Colon (tissue), 2 donors: ENCODE measurements at regions not wholly inside any gene's neighbourhood (a gene's known extent, or its start where the extent isn't known, plus 50 kb on each side); places are given as distances from the start of the nearest gene placed in this dataset.
"Not testable (repeated sequence)": the region's sequence is repeated elsewhere in the genome, so short reads cannot be mapped to it uniquely, and the experiment has no call there.

Experiments
- FAIRE-seq: peaks from 2 replicates; lab custom pipeline; 2012; peaks lifted over from hg19 to GRCh38; lab: Jason Lieb, UNC
- donor health status: control.
- donor health status: control.

- no peak for FAIRE-seq
Observed at GRCh38 chr2:215260097-215260677, 51.7 kb upstream of the ATIC start.

DNA sequence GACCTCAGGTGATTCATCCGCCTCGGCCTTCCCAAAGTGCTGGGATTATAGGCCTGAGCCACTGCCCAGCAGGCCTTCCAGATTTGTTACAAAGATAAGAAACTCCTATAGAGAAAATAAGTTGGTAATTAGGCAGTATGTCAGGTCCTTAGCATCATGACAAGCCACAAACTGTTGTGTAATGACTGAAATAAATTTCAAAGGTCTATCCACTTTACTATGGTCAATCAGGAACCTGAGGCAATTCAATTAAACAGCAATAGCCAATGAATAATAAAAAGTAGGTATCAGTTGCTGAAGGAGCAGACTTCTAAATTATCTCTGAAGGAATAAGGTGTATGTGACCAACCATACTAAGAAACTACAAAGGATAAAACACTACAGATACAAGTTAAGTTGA lies 62.4 kb upstream of the ATIC start:
- no peak for FAIRE-seq

- not testable (repeated sequence) for FAIRE-seq
Observed at GRCh38 chr2:215245919-215246318, 65.9 kb upstream of the ATIC start.

- FAIRE-seq, result no peak
Observed at GRCh38 chr2:215241791-215242305, 70.0 kb upstream of the ATIC start.

DNA sequence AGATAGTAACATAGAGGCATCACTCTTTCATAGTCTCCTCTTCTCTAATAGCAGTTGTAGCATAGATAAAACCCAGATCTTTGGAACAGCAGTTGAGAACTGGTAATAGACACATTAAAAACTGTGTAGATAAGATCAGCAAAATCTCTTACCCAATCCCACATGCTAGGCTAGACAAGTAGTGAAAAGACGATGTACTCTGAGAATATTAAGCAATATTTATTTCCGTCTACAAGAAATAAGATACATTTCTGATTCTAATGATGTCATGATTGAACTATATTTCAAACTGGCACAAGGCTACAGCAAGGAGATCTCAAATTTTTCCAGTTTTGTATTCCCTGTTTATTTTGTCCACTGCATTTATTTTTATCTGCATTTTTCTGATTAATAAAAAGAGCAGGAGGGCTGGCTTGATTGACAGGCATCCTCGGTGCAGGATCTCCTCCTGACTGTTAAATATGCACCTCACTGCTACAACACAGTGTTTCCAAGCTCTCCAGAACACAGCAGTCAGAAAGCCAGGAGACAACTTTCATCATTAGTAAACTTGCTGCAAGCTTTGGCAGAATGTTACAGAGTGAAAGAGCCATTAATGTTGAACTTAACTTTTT lies 73.3 kb upstream of the ATIC start:
- FAIRE-seq, result no peak

- no peak for FAIRE-seq
Observed at GRCh38 chr2:215236131-215236530, 75.7 kb upstream of the ATIC start.

DNA sequence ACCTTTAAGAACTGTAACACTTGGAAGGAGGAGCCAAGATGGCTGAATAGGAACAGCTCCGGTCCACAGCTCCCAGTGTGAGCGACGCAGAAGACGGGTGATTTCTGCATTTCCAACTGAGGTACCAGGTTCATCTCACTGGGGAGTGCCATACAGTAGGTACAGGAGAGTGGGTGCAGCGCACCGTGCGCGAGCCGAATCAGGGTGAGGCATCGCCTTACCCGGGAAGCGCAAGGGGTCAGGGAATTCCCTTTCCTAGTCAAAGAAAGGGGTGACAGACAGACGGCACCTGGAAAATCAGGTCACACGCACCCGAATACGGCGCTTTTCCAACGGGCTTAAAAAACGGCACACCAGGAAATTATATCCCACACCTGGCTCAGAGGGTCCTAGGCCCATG lies 81.8 kb upstream of the ABCA12 start:
- not testable (repeated sequence) for FAIRE-seq

GRCh38 chr2:215218587-215219577 lies 80.5 kb upstream of the ABCA12 start:
- FAIRE-seq, result no peak

DNA sequence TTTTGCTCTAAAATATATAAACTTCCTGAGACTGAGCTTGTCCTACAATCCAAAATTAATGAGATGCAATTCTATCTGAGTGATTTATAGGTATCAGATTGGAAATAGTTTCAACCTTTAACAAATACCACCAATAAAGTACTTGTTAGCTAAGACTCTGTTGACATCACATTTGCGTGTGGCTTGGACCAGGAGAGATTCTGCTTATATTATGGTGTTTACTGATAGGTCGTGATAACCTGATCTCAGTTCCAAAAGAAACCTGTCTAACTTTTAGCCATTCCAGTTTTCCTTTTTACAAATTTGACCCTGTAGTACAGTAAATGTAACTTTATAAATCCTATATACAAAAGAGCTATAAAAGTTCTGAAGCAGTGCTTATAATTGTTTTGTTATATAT lies 78.4 kb upstream of the ABCA12 start:
- FAIRE-seq, result no peak

DNA sequence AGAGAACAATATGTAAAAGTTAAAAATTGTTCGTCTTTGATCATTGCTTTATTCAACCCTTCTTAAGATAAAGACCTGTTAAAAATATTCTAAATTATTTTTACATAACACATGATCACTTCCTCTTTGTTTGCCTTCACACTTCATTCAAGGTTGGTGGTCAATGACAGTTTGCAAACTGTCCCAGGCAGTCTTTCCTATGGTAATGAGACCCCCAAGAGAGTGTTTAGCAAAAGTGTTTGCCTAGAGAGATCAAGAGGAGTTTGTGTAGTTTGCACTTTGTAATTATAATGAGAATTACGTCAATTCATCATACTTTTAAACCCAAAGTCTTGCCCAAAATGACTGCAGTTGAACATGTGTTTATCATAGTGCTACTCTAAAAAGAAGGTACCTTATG lies 77.2 kb upstream of the ABCA12 start:
- FAIRE-seq, result no peak

- FAIRE-seq, result no peak
Observed at GRCh38 chr2:215210082-215210481, 71.7 kb upstream of the ABCA12 start.

GRCh38 chr2:215207791-215208367 lies 69.5 kb upstream of the ABCA12 start:
- no peak for FAIRE-seq

GRCh38 chr2:215207041-215207440 lies 68.6 kb upstream of the ABCA12 start:
- FAIRE-seq, result no peak

- FAIRE-seq, result no peak
Observed at GRCh38 chr2:215205787-215206186, 67.4 kb upstream of the ABCA12 start.

- FAIRE-seq, result no peak
Observed at GRCh38 chr2:215191477-215191876, 53.1 kb upstream of the ABCA12 start.

DNA sequence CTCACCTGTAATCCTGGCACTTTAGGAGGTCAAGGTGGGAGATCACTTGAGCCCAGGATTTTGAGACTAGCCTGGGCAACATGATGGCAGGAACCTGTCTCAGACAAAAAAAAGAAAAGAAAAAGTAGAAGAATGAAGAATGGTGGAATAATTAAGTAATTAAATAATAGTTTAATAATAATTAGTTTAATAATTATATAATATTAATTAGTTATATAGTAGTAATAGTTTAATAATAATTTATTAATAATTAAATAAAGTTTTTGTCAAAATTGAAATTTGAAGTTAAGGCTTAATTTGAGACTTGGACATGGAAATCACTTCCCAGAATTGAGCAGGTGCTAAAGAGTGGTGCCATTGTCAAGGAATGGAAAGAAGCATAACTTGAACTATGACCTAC lies 52.2 kb upstream of the ABCA12 start:
- peak; percentile 5 for FAIRE-seq

GRCh38 chr2:215189393-215189792 lies 51.0 kb upstream of the ABCA12 start:
- FAIRE-seq, result no peak
